ENCODE measurements at regions not wholly inside any gene's neighbourhood (a gene's known extent, or its start where the extent isn't known, plus 50 kb on each side); places are given as distances from the start of the nearest gene placed in this dataset.

- TF ChIP-seq CTCF (IDR thresholded peaks at IDR 0.05; ENCODE audit: low read depth, low read length): no peak
- no peak for TF ChIP-seq POLR2A (IDR thresholded peaks at IDR 0.05; ENCODE audit: extremely low read depth, insufficient read length)
These were observed 267.0 kb downstream of the PTH2R start for GRCh38 chr2:208673631-208674030.

Data from NB4 (cell line).